Activated T-cell treated with anti-CD3 and anti-CD28 coated beads, Interleukin-2, amount 50 U/mL, for 4 hours (primary cell): ENCODE measurements at regions not wholly inside any gene's neighbourhood (a gene's known extent, or its start where the extent isn't known, plus 50 kb on each side); places are given as distances from the start of the nearest gene placed in this dataset.
A peak's percentile ranks its signal among the peaks of the same experiment; 100 is the strongest.

Source experiments
- ATAC-seq, 2 donors: fragments of 200-7000 bp; cut with Tn5 transposase; one replicate each; pipeline ENCODE4 v1.10.0; 2021
- DNase-seq: peaks from one replicate; pipeline ENCODE4 v3.0.0-alpha.2; 2020
- H3K27me3 Mint-ChIP-seq: one replicate; pipeline ENCODE4 v1.8.0; 2021; ENCODE audit warnings: low read depth, mixed read lengths
- H3K36me3 Mint-ChIP-seq: one replicate; pipeline ENCODE4 v1.8.0; 2022; ENCODE audit warnings: mixed read lengths; ENCODE audit not compliant: insufficient read depth
- H3K4me1 Mint-ChIP-seq: one replicate; pipeline ENCODE4 v1.8.0; 2021; ENCODE audit warnings: low read depth, mixed read lengths
- H3K4me3 Mint-ChIP-seq: one replicate; pipeline ENCODE4 v1.8.0; 2021; ENCODE audit warnings: mild to moderate bottlenecking, moderate library complexity, mixed read lengths
- H3K9me3 Mint-ChIP-seq: one replicate; pipeline ENCODE4 v1.8.0; 2021; ENCODE audit warnings: mixed read lengths

DNA sequence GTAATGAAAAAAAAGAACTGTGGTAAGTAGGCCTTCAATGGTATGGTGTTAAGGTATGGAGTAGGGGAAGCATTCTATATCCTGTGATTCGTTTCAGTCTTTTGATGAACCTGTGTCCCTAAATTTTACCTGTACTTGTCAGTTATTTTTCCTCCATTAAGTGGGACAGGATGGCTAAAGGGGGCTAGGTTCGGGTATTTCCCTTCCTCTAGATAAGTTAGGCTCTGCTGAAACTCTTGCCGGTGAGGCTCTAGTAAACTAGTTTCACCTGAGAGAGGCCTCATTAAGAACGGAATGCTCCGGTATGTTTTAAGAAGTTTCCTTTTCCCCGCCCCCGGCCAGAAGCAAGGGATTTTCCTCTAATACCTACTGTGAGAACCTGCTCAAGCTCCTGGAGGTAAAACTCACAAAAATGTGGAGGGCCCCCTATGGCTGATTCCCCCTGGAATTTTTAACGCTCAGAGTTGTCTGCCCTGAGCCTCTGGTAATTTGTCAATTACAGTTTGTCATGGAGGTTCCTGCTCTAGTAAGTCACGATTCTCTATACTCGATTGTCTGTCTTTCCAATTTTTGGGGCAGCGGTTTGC lies 87.7 kb downstream of the MACIR start:
- ATAC-seq (no peak), DNase-seq (no peak)
- peaks cover 15% of the 10 kb centered on the region for H3K9me3 Mint-ChIP-seq
- no peaks in the 10 kb centered on the region for H3K36me3 Mint-ChIP-seq
- H3K27me3 Mint-ChIP-seq, result peaks cover 10% of the 10 kb centered on the region
- no peaks in the 10 kb centered on the region for H3K4me1 Mint-ChIP-seq
- H3K4me3 Mint-ChIP-seq, result no peak overlapping the region

DNA sequence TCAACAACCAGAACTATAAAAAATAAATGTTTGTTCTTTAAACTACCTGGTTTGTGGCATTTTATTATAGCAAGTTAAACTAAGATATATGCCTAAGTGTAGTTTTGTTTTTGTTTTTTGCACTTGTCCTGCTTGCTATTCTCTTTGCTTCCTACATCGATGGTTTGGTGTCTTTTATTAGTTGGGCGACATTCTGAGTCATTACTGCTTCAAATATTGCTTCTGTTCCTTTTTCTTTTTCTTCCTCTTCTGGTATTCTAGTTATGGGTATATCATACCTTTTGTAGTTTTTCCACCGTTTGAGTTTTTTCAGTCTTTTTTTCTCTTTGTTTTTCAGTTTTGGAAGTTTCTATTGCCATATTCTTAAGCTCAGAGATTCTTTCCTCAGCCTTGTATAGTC lies 86.9 kb downstream of the MACIR start:
- H3K4me1 Mint-ChIP-seq, result peaks cover 2% of the 10 kb centered on the region
- no peak overlapping the region for H3K4me3 Mint-ChIP-seq
- H3K9me3 Mint-ChIP-seq, result peaks cover 15% of the 10 kb centered on the region
- no peak for ATAC-seq
- H3K27me3 Mint-ChIP-seq, result peaks cover 9% of the 10 kb centered on the region
- DNase-seq, result no peak
- H3K36me3 Mint-ChIP-seq, result no peaks in the 10 kb centered on the region

DNA sequence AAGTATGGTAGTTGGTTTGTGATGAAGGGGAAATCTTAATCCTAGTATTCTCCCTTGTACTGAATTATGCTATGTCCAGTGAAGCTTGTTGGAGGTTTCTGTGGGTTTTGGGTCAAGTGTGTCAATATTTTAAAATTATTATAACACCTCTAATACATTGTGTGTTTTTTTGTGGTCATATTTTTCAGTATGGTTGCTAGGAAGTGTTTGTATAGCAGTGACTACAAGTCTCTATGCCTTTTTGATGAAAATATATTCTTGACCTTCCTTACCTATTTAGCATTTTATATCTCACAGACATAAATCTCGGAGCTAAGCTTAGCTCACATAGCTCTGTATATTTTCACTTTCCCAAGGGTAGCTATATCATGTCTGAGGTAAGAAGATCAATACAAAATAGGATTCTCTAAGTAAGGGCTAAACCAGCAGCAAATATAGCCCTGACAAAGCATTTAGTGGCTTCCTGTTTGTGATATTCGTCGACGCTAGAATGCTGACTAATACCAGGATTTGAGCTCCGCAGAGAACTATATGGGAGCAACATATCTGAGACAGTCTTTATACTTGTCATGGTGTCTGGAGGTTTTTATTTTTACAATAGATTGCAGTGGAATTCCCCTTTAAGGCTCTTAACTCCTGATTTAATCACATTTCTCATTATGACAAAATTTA lies 82.3 kb downstream of the MACIR start:
- Mint-ChIP-seq H3K4me1 (peaks cover 2% of the 10 kb centered on the region), H3K36me3 (no peaks in the 10 kb centered on the region), H3K9me3 (peaks cover 15% of the 10 kb centered on the region), H3K4me3 (no peak overlapping the region), H3K27me3 (peaks cover 3% of the 10 kb centered on the region)
- ATAC-seq (peak in 1 of 2 donors; percentile 48), DNase-seq (no peak)

DNA sequence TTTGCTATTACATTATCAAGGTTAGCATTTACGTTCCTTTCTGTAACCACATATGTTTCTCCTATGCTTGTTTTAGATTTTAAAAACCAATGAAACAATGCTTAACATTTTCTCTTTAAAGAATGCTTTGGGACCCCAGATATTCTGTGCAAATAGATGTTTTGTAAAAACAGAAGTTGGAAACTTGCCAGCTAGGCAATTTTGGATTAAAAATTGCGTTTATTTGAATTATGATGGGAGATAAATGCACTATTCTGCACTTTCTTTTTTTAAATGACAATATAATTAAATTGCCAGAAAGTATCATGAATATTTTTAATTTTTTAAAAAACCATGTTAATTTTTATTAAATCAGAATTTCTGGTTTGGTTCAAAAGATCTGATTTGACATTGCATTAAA lies 81.6 kb downstream of the MACIR start:
- ATAC-seq, result no peak
- Mint-ChIP-seq H3K4me1 (peaks cover 2% of the 10 kb centered on the region), H3K4me3 (no peak overlapping the region), H3K27me3 (peaks cover 3% of the 10 kb centered on the region), H3K36me3 (no peaks in the 10 kb centered on the region), H3K9me3 (peaks cover 15% of the 10 kb centered on the region)
- no peak for DNase-seq

DNA sequence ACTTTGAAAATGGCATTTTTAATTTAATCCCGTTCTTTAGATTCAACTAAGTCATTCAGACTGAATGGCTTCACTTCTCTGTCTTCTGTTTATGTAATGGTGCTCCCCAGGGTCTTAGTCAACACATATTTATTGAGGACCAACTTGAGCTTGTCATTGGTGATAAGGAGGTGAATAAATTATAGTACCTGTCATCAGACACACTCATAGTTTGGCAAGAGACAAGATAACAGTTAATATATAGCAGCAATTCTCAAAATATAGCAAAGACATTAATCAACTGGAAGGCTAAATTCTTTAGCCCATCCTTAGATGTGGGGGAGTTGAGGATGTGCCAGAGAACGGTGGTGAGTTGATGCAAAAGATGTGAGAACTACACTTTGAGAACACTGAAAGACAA lies 78.4 kb downstream of the MACIR start:
- DNase-seq (no peak), ATAC-seq (no peak)
- Mint-ChIP-seq H3K27me3 (peaks cover 6% of the 10 kb centered on the region), H3K4me1 (peaks cover 2% of the 10 kb centered on the region), H3K9me3 (peaks cover 4% of the 10 kb centered on the region), H3K4me3 (no peak overlapping the region), H3K36me3 (no peaks in the 10 kb centered on the region)

DNA sequence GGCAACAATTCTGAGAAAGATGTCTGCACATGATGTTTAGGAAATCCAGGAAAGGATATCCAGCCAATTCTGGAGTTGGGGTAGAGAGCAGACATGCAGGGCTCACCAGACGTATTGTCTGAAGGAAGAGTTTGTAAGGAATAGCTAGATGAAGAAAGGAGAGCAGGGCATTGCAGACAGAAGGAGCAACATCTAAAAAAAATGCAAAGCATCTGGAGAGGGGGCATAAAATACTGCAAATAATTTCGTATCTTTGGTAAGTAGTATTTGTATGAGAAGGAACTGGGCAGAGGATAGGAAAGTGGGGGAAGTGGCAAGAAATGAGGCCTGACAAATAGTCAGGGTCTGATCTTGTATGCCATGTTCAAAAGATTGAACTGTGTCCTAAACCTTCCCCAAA lies 74.8 kb downstream of the MACIR start:
- no peaks in the 10 kb centered on the region for H3K36me3 Mint-ChIP-seq
- DNase-seq, result no peak
- no peaks in the 10 kb centered on the region for H3K9me3 Mint-ChIP-seq

DNA sequence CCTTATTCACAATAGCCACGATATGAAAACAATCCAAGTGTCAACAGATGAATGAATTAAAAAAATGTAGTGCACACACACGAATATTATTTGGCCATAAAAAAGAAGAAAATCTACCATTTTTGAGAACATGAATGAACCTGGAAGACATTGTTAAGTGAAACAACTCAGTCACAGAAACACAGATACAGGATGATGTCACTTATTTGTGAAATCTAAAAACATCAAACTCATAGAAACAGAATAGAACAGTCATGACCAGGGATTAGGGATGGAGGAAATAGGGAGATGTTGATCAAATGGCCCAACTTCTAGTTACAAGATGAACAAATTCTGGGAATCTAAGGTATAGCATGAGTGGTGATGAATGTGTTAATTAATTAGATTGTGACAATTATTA lies 72.3 kb downstream of the MACIR start:
- Mint-ChIP-seq H3K4me3 (no peak overlapping the region), H3K9me3 (no peaks in the 10 kb centered on the region), H3K4me1 (no peaks in the 10 kb centered on the region), H3K27me3 (peaks cover 7% of the 10 kb centered on the region), H3K36me3 (no peaks in the 10 kb centered on the region)
- DNase-seq (no peak), ATAC-seq (no peak)

More for the DNA sequence above, 74.8 kb downstream of the MACIR start:
- Mint-ChIP-seq H3K4me1 (no peaks in the 10 kb centered on the region), H3K4me3 (no peak overlapping the region), H3K27me3 (peaks cover 5% of the 10 kb centered on the region)
- no peak for ATAC-seq
